Activated naive CD8-positive, alpha-beta T cell treated with anti-CD3 and anti-CD28 coated beads, Interleukin-2, amount 10 ng/mL, durations not matched to agents 7 days and 5 days (primary cell): ENCODE measurements at regions not wholly inside any gene's neighbourhood (a gene's known extent, or its start where the extent isn't known, plus 50 kb on each side); places are given as distances from the start of the nearest gene placed in this dataset.
"Not testable (repeated sequence)": the region's sequence is repeated elsewhere in the genome, so short reads cannot be mapped to it uniquely, and the experiment has no call there.

ENCODE experiments used
- ATAC-seq: fragments of 150-1000 bp; cut with Tn5 transposase; one replicate; pipeline ENCODE4 v1.10.0; 2021; ENCODE audit warnings: low read depth, moderate library complexity
- POLR2A ChIA-PET: fragments of 350-600 bp; sonication (Branson Sonifier 250); formaldehyde crosslinking; loops from one replicate; lab custom pipeline; 2021; ENCODE audit warnings: antibody characterized with exemption; lab: Charles Lee
- DNase-seq: peaks from one replicate; pipeline ENCODE4 v3.0.0; 2021
- H3K27ac Mint-ChIP-seq: one replicate; pipeline ENCODE4 v1.8.0; 2022; ENCODE audit warnings: mild to moderate bottlenecking, mixed read lengths
- H3K27me3 Mint-ChIP-seq: one replicate; pipeline ENCODE4 v1.8.0; 2022; ENCODE audit warnings: mild to moderate bottlenecking, moderate library complexity, mixed read lengths
- H3K36me3 Mint-ChIP-seq: one replicate; pipeline ENCODE4 v1.8.0; 2021; ENCODE audit warnings: mild to moderate bottlenecking, mixed read lengths
- H3K4me1 Mint-ChIP-seq: one replicate; pipeline ENCODE4 v1.8.0; 2021; ENCODE audit warnings: mixed read lengths
- H3K4me3 Mint-ChIP-seq: one replicate; pipeline ENCODE4 v1.8.0; 2022; ENCODE audit warnings: mild to moderate bottlenecking, moderate library complexity, mixed read lengths
- H3K9me3 Mint-ChIP-seq: one replicate; pipeline ENCODE4 v1.8.0; 2021; ENCODE audit warnings: mixed read lengths

DNA sequence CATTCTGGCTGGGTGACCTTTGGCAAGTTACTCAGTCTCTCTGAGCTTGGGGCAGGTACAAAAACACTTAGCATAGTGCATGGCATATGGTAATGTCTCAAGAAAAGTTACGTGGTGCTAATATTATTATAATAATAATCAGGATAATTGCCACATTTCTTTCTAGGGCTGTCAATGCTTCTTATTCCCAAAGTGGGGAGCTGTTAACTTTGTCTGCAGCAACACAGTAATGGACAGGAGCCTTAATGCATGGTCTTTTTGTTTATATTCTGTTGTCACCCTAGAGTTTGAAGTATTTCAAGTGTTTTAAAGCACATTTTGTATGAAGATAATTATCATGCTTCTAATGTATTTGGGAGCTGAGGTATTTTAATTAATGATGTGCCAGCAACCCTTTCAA lies 121.8 kb downstream of the FHIP1A start:
- no peak overlapping the region for H3K4me3 Mint-ChIP-seq
- H3K36me3 Mint-ChIP-seq, result no peaks in the 10 kb centered on the region
- POLR2A ChIA-PET, result no interaction called here
- peaks cover 5% of the 10 kb centered on the region for H3K27me3 Mint-ChIP-seq
- DNase-seq (no peak), ATAC-seq (no peak)
- no peaks in the 10 kb centered on the region for H3K4me1 Mint-ChIP-seq
- no peaks in the 10 kb centered on the region for H3K9me3 Mint-ChIP-seq
- no peak overlapping the region for H3K27ac Mint-ChIP-seq

DNA sequence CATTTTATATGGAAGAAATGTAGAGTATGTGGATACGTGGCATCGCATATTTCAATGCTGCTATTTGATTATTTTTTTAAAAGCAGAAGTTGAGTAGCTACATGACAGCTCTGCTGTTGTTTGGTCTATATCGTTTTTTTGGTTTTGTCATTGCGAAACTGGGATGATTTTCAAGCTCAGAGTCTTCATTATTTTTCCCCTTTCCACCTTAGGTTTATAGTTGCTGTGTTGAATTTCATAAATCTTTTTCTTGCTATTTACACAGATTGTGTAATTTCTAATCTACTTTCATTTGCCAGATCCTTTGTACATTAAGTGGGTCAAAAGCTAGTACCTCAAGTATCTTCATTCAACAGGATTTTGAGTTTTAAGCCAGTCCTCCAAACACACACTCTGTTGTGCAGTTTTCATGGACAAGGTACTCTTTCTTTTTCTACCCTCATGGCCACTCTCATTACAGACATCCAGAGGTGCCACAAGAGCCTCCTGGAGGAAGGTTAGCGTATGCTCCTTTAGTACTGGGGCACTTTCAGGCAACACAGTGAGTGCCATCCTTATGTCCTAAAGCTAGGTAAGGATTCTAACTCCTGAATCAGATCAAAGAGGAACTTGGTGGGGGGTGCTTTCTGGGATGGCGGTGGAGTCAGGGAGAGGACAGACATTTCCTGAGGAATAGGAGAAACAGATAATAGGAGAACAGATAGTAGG lies 123.2 kb downstream of the FHIP1A start:
- Mint-ChIP-seq H3K36me3 (no peaks in the 10 kb centered on the region), H3K27me3 (peaks cover 7% of the 10 kb centered on the region), H3K9me3 (no peaks in the 10 kb centered on the region), H3K4me3 (no peak overlapping the region), H3K27ac (no peak overlapping the region), H3K4me1 (no peaks in the 10 kb centered on the region)
- DNase-seq, result no peak
- no peak for ATAC-seq
- POLR2A ChIA-PET, result no interaction called here

DNA sequence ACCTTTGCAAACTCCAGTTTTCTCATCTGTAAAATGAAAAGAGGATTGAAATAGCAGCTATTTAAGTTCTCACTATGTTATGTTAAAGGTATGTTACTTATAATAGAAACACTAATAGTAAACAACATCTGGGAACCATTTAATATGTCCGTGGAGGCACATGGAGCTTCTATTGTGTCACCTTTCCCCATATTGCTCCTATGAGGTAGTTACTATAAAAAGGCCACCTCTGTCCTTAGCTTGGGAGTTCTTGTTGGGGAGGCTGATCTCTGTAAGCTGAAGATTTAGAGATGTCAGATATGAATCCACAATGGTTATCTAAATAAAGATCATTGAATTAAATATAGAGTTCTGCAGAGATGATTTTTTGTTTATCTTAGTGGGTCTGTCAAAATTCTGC lies 125.2 kb downstream of the FHIP1A start:
- ATAC-seq (no peak), DNase-seq (no peak)
- Mint-ChIP-seq H3K27me3 (peaks cover 8% of the 10 kb centered on the region), H3K36me3 (no peaks in the 10 kb centered on the region), H3K9me3 (no peaks in the 10 kb centered on the region), H3K27ac (no peak overlapping the region), H3K4me3 (no peak overlapping the region), H3K4me1 (peaks cover 3% of the 10 kb centered on the region)
- POLR2A ChIA-PET, result no interaction called here

DNA sequence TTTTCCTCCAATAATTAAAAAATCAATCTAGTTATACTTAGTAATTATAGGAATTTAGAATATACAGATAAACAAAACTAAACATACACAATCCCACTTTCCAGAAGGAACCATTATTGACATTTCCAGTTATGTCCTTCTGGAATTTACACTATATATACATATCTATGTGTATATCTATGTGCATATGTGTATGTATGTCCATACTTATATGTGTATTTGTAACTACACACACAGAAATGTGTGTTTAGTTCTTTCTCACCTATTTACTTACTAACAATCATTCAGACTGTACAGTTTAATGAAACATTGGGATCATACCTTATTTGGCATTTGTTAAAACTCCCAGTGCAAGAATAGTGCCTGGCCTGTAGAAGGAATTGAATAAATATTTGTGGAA lies 126.4 kb downstream of the FHIP1A start:
- H3K9me3 Mint-ChIP-seq, result no peaks in the 10 kb centered on the region

DNA sequence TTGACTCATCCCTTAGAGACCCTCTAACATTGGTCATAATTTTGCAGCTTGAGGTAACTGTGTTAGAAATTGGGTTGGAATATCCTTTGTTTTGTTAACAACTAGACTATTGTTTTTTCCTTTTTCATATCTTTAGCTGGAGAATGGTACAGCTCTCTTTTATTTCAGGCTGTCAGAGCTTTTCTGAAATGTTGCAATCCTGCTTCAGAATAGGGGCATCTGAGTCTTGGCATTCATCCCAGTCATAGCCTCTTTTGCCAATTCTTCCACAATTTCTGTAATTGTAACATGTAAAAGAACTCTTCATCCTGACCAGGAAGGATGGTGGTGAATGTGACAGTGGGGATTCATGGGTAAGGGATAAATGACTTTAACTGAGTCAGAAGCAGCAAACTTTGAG lies 128.7 kb downstream of the FHIP1A start:
- ATAC-seq (no peak), DNase-seq (no peak)
- Mint-ChIP-seq H3K9me3 (no peaks in the 10 kb centered on the region), H3K4me1 (peaks cover 6% of the 10 kb centered on the region), H3K27me3 (peaks cover 7% of the 10 kb centered on the region), H3K27ac (no peak overlapping the region), H3K4me3 (no peak overlapping the region), H3K36me3 (no peaks in the 10 kb centered on the region)
- POLR2A ChIA-PET, result no interaction called here

More for the DNA sequence above, 126.4 kb downstream of the FHIP1A start:
- Mint-ChIP-seq H3K4me1 (peaks cover 6% of the 10 kb centered on the region), H3K4me3 (no peak overlapping the region), H3K27me3 (peaks cover 8% of the 10 kb centered on the region), H3K27ac (no peak overlapping the region), H3K36me3 (no peaks in the 10 kb centered on the region)
- DNase-seq (no peak), ATAC-seq (no peak)
- POLR2A ChIA-PET, result no interaction called here

DNA sequence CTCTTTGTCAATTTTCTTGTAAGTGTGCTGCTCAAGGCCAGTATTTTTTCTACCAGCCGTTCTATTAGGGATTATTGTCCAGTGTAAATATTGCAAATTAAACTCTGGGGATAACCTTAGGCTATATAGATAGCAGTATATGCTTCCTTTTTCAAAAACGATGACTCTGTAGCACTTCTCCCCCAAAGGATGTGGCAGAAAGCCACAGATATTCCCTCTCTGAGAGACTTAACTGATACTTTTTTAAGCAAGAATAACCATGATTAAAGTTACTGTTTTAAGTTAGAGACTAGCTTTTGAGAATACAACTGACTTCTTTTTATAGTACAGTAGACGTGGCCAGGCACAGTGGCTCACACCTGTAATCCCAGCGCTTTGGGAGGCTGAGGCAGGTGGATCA lies 130.0 kb downstream of the FHIP1A start:
- peak; percentile 47 for ATAC-seq
- H3K36me3 Mint-ChIP-seq, result no peaks in the 10 kb centered on the region
- peaks cover 7% of the 10 kb centered on the region for H3K27me3 Mint-ChIP-seq
- POLR2A ChIA-PET, result no interaction called here
- no peak overlapping the region for H3K27ac Mint-ChIP-seq
- no peak overlapping the region for H3K4me3 Mint-ChIP-seq
- no peaks in the 10 kb centered on the region for H3K9me3 Mint-ChIP-seq
- peaks cover 6% of the 10 kb centered on the region for H3K4me1 Mint-ChIP-seq
- no peak for DNase-seq

DNA sequence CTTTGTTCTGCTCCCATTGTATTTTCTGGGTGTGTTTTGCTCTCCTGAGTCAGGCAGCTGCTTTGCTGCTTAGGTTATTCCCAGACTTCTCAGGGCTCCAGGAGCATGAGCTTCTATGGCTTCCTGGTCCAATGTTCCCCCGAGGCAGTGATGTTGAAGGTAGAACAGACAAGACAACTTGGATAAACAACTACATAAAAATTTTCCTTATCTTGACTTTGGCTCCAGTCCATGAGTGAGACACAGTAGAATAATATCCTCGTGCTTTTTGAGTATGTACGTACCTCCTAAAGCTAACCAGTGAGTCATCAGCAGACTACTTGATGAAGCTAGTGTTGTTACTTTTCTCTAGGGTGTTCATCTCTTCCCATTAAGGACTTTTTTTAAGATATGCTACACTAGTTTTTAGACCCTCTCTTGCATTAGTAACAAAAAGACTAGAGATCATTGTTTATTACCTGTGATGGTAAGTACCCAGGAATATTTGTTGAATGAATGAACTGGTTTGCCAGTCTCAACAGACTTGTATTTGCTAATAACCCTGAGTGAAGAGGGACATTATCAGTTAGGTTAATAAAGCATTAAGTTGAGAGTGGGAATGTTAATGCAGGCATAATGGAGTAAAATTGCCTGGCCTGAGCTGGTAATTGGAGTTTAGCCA lies 131.9 kb downstream of the FHIP1A start:
- ATAC-seq (no peak), DNase-seq (no peak)
- peaks cover 6% of the 10 kb centered on the region for H3K4me1 Mint-ChIP-seq
- no peak overlapping the region for H3K4me3 Mint-ChIP-seq
- H3K27me3 Mint-ChIP-seq, result peaks cover 7% of the 10 kb centered on the region
- POLR2A ChIA-PET, result no interaction called here
- no peaks in the 10 kb centered on the region for H3K36me3 Mint-ChIP-seq
- no peaks in the 10 kb centered on the region for H3K9me3 Mint-ChIP-seq
- no peak overlapping the region for H3K27ac Mint-ChIP-seq

DNA sequence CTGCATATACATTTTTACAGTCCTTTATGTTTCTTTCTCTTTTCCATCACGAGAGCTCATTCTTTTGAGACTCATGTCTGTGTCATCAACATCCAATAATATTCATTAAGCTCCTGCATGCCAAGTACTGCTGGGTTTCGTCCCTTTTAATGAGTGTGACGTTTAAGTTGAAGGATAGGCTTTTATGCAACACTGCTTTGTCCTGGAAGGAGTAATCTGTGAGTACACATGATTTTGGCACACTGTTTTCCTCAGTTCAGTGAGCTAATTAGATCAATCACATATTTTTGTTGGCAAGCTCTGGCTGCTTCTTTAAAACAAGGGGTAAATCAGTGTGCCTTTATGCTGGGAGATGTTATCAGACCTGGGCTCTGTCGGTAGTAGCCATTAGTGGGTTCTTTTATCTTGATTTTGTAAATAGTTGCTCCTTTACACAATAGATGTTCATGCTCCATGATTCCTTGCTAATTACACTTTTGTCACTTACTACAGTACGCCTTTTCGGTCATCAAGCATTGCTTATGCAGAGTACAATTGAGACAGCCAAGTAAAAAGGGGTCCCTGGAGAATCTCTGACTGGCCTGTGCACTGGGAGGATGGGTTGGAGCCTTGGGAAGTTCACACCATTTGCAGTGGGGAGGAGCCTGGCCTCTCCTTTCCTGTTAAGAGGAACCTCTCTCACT lies 132.6 kb downstream of the FHIP1A start:
- ATAC-seq, result no peak
- H3K4me3 Mint-ChIP-seq, result no peak overlapping the region
- no peaks in the 10 kb centered on the region for H3K36me3 Mint-ChIP-seq
- no peak for DNase-seq
- POLR2A ChIA-PET, result no interaction called here
- H3K27me3 Mint-ChIP-seq, result peaks cover 7% of the 10 kb centered on the region
- H3K4me1 Mint-ChIP-seq, result peaks cover 6% of the 10 kb centered on the region
- H3K9me3 Mint-ChIP-seq, result no peaks in the 10 kb centered on the region
- no peak overlapping the region for H3K27ac Mint-ChIP-seq

DNA sequence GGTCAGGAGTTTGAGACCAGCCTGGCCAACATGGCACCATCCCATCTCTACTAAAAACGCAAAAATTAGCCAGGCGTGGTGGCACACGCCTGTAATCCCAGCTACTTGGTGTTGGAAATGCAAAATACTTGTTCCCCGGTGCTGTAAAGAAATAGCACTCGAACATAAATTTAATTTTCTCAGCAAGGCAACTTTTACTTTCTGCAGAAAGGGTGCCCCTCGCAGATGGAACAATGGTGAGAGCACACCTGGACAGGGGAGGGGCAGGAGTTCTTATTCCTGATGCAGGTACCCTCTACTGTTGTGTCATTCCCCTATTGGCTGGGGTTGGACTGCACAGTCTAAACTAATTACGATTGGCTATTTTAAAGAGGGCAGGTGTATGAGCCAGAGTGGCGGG lies 139.7 kb downstream of the FHIP1A start:
- ATAC-seq, result no peak
- Mint-ChIP-seq H3K36me3 (peaks cover 2% of the 10 kb centered on the region), H3K9me3 (peaks cover 6% of the 10 kb centered on the region), H3K4me1 (no peaks in the 10 kb centered on the region), H3K27me3 (peaks cover 5% of the 10 kb centered on the region), H3K4me3 (no peak overlapping the region), H3K27ac (no peak overlapping the region)
- POLR2A ChIA-PET, result no interaction called here
- DNase-seq, result no peak

DNA sequence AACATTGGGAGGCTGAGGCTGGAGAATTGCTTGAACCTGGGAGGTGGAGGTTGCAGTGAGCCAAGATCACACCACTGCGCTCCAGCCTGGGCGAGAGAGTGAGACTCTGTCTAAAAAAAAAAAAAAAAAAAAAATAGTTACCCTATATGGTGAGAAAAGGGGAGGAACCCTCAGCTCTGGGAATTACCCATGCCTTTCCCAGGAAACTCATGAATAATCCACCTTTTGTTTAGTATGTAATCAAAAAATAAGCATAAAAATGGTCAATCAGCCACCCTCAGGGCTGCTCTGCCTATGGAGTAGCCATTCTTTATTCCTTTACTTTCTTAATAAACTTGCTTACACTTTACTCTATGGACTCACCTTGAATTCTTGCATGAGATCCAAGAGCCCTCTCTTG lies 140.4 kb downstream of the FHIP1A start:
- H3K4me3 Mint-ChIP-seq, H3K27me3 Mint-ChIP-seq, H3K9me3 Mint-ChIP-seq, H3K4me1 Mint-ChIP-seq, ATAC-seq, H3K36me3 Mint-ChIP-seq, H3K27ac Mint-ChIP-seq, DNase-seq, POLR2A ChIA-PET: not testable (repeated sequence)

DNA sequence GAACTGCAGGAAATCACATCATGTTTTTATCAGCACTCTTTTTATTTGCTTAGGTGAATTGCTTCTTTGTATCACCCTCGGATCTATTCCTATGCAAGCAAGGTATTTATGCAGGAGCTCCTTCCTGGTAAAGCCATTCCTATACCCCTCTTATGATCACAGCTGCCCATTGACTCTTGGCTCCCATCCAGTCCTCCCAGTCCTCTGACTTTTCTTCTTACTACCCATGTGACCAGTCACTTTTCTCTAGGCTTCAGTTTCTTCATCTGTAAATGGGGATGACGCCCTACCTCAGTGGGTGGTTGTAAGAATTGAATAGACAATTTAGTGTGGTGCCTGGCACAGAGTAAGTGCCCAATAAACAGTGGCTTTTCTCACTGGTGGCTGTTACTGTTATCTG lies 144.9 kb downstream of the FHIP1A start:
- H3K4me1 Mint-ChIP-seq, result peaks cover 1% of the 10 kb centered on the region
- ATAC-seq, result no peak
- H3K27ac Mint-ChIP-seq, result no peak overlapping the region
- H3K36me3 Mint-ChIP-seq, result peaks cover 1% of the 10 kb centered on the region
- POLR2A ChIA-PET, result no interaction called here
- H3K9me3 Mint-ChIP-seq, result peaks cover 4% of the 10 kb centered on the region
- H3K27me3 Mint-ChIP-seq, result peaks cover 30% of the 10 kb centered on the region
- DNase-seq, result no peak
- no peak overlapping the region for H3K4me3 Mint-ChIP-seq

DNA sequence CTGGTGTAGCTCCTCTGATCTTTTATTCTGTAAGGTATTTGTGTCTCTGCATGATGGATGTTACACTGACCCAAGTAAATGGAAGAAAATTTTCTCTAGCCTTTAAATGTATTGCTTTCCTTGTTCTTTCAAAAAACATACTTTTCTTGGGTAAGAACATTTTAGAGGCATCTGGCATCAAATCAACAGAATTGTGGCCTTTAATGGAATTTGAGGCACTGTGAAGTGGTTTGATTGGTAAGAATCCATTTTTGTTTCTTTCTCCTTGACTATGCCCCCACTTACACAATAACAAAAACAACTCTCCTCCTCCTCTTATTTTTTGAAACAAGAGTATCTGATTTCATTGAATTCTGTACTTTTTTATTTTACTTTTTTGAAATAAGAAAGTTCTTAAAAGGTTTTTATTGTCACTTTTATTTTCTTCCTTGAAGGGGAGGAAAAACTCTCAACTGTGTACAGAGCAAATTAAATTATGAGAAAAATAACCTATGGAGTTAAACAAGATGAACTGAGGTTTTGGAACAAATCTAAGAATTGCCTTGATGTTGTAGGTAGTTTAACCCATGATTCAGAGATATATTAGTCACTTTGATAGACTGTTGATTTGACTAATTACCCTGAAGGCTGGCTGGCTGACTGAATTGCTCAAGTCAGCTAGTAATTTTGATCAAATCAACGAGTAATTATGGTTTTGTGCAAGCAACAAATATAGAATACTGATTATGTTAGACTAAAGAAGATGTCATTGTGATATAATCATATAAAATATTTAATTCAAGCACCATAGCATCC lies 146.4 kb downstream of the FHIP1A start:
- no peaks in the 10 kb centered on the region for H3K36me3 Mint-ChIP-seq
- peaks cover 1% of the 10 kb centered on the region for H3K4me1 Mint-ChIP-seq
- POLR2A ChIA-PET, result no interaction called here
- DNase-seq (no peak), ATAC-seq (no peak)
- H3K4me3 Mint-ChIP-seq, result no peak overlapping the region
- no peak overlapping the region for H3K27ac Mint-ChIP-seq
- H3K9me3 Mint-ChIP-seq, result no peaks in the 10 kb centered on the region
- peaks cover 35% of the 10 kb centered on the region for H3K27me3 Mint-ChIP-seq

DNA sequence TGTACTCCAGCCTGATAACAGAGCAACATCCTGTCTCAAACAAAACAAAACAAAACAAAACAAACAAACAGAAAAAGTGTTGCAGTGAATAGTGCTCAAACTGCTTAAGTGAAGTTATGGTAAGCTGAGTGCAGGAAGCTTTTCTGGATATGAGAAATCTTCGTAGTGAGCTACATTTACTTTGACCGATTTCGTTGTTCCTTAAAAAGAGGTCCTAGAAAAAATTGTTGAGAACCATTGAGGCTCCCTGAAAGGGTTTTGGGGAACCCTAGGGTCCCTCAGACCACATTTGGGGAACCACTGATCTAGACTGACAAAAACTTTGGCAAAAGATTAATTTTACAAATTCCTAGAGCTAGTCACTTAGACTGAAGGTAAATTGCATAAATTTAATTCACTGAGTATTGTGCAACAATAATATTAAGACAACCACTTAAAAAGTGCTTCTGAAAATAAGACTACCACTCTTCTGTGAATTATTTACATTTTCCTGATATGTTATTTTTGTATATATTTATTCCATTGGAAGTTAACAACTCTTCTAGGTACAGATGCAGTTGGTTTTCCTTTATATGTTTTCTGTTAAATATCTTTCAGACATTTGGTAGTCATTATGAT lies 149.6 kb downstream of the FHIP1A start:
- Mint-ChIP-seq H3K4me3 (no peak overlapping the region), H3K4me1 (peaks cover 5% of the 10 kb centered on the region), H3K27ac (no peak overlapping the region), H3K9me3 (no peaks in the 10 kb centered on the region), H3K36me3 (no peaks in the 10 kb centered on the region), H3K27me3 (peaks cover 45% of the 10 kb centered on the region)
- POLR2A ChIA-PET, result no interaction called here
- ATAC-seq (no peak), DNase-seq (no peak)
